Transverse colon (tissue), 3 donors: ENCODE measurements at regions not wholly inside any gene's neighbourhood (a gene's known extent, or its start where the extent isn't known, plus 50 kb on each side); places are given as distances from the start of the nearest gene placed in this dataset.

ENCODE experiments used
- CTCF ChIP-seq, 5 experiments: fragments of 200-600 bp in 3 of 5; fragments of 450-650 bp in 2 of 5; sonication (generic) in 3 of 5; IDR thresholded peaks; 1 replicate in 2 of 5; 2 replicates in 3 of 5; pipeline ENCODE4 v1.5.1; 2016 to 2017; ENCODE audit warnings: antibody characterized with exemption in 5 of 5, inconsistent platforms in 3 of 5, mild to moderate bottlenecking in 2 of 5, moderate library complexity in 1 of 5
- EP300 ChIP-seq: sonication (generic); formaldehyde crosslinking; IDR thresholded peaks from one replicate; pipeline ENCODE4 v1.6.1; 2017; ENCODE audit warnings: antibody characterized with exemption, low read depth
- POLR2A ChIP-seq: fragments of 450-650 bp; IDR thresholded peaks from one replicate; pipeline ENCODE4 v1.6.1; 2016; ENCODE audit warnings: antibody characterized with exemption, mild to moderate bottlenecking, moderate library complexity

- no peak for TF ChIP-seq CTCF (IDR thresholded peaks at IDR 0.05)
- no peak for TF ChIP-seq POLR2A
- no peak for TF ChIP-seq EP300
Observed at GRCh38 chr1:193957556-193958095, 771.2 kb upstream of the B3GALT2 start.
